GM23338 (cell line): ENCODE measurements at regions not wholly inside any gene's neighbourhood (a gene's known extent, or its start where the extent isn't known, plus 50 kb on each side); places are given as distances from the start of the nearest gene placed in this dataset.

ENCODE experiments used
- ATAC-seq: fragments of 200-7000 bp; cut with Tn5 transposase; 3 replicates; pipeline ENCODE4 v1.9.1; 2020
- DNase-seq: peaks from one replicate; pipeline ENCODE4 v3.0.0-alpha.2; 2015; ENCODE audit warnings: low spot score
- H2AFZ ChIP-seq: fragments of 200-600 bp; sonication (generic); 2 replicates; pipeline ENCODE4 v1.8.0; 2016; ENCODE audit warnings: antibody characterized with exemption, mild to moderate bottlenecking, moderate library complexity
- H3F3A ChIP-seq: fragments of 200-600 bp; sonication (generic); replicated peaks from 2 replicates; pipeline ENCODE4 v1.8.0; 2017; ENCODE audit warnings: antibody characterized with exemption, mixed run types, low read depth
- H3K27ac ChIP-seq: fragments of 200-600 bp; sonication (generic); 2 replicates; pipeline ENCODE4 v1.6.1; 2016; ENCODE audit warnings: low read depth
- H3K27me3 ChIP-seq: fragments of 200-600 bp; sonication (generic); 2 replicates; pipeline ENCODE4 v1.8.0; 2016; ENCODE audit warnings: mild to moderate bottlenecking, mixed run types, moderate library complexity; ENCODE audit not compliant: insufficient read depth
- H3K36me3 ChIP-seq: fragments of 200-600 bp; sonication (generic); 2 replicates; pipeline ENCODE4 v1.8.0; 2016; ENCODE audit warnings: mild to moderate bottlenecking; ENCODE audit not compliant: insufficient read depth
- H3K4me1 ChIP-seq: fragments of 200-600 bp; sonication (generic); 2 replicates; pipeline ENCODE4 v1.8.0; 2016; ENCODE audit warnings: mild to moderate bottlenecking, moderate library complexity; ENCODE audit not compliant: insufficient read depth
- H3K4me2 ChIP-seq: fragments of 200-600 bp; sonication (generic); 2 replicates; pipeline ENCODE4 v1.7.1; 2017; ENCODE audit warnings: mixed run types
- H3K4me3 ChIP-seq: fragments of 200-600 bp; sonication (generic); 2 replicates; pipeline ENCODE4 v1.6.1; 2016; ENCODE audit warnings: mixed run types
- H3K79me2 ChIP-seq: fragments of 200-600 bp; sonication (generic); replicated peaks from 2 replicates; pipeline ENCODE4 v1.8.0; 2017; ENCODE audit warnings: mild to moderate bottlenecking; ENCODE audit not compliant: insufficient read depth
- H3K9me2 ChIP-seq: fragments of 200-600 bp; sonication (generic); 2 replicates; pipeline ENCODE4 v1.8.0; 2017; ENCODE audit not compliant: insufficient read depth
- H4K20me1 ChIP-seq: fragments of 200-600 bp; sonication (generic); replicated peaks from 2 replicates; pipeline ENCODE4 v1.8.0; 2017; ENCODE audit warnings: mild to moderate bottlenecking; ENCODE audit not compliant: insufficient read depth
- H3K27ac Mint-ChIP-seq: 2 replicates; pipeline ENCODE4 v1.8.0; 2020; ENCODE audit warnings: inconsistent platforms, mild to moderate bottlenecking, moderate library complexity, mixed read lengths
- H3K27me3 Mint-ChIP-seq: 3 replicates; pipeline ENCODE4 v1.8.0; 2022; ENCODE audit warnings: low read depth, mild to moderate bottlenecking, moderate library complexity, mixed read lengths, inconsistent platforms; ENCODE audit not compliant: insufficient read depth, poor library complexity
- H3K36me3 Mint-ChIP-seq: 3 replicates; pipeline ENCODE4 v1.8.0; 2021; ENCODE audit warnings: low read depth, mild to moderate bottlenecking, inconsistent platforms, moderate library complexity, mixed read lengths
- H3K4me1 Mint-ChIP-seq: 3 replicates; pipeline ENCODE4 v1.8.0; 2020; ENCODE audit warnings: mild to moderate bottlenecking, inconsistent platforms, mixed read lengths
- H3K4me3 Mint-ChIP-seq: 3 replicates; pipeline ENCODE4 v1.8.0; 2021; ENCODE audit warnings: moderate library complexity, mild to moderate bottlenecking, inconsistent platforms, mixed read lengths
- H3K9me3 Mint-ChIP-seq: 3 replicates; pipeline ENCODE4 v1.8.0; 2020; ENCODE audit warnings: moderate library complexity, mild to moderate bottlenecking, inconsistent platforms, mixed read lengths
- CREB1 ChIP-seq: fragments of 250-450 bp; sonication (Bioruptor Pico); IDR thresholded peaks from 2 replicates; pipeline ENCODE4 v1.5.0; 2020; ENCODE audit warnings: low read depth, mild to moderate bottlenecking, moderate library complexity
- EZH2 ChIP-seq: fragments of 200-600 bp; sonication (generic); IDR thresholded peaks from one replicate; pipeline ENCODE4 v1.8.0; 2017; ENCODE audit warnings: antibody characterized with exemption, mild to moderate bottlenecking, low read depth; ENCODE audit not compliant: unreplicated experiment
- EZH2phosphoT487 ChIP-seq: fragments of 200-600 bp; sonication (generic); IDR thresholded peaks from one replicate; pipeline ENCODE4 v1.8.1; 2018; ENCODE audit warnings: antibody characterized with exemption; ENCODE audit not compliant: unreplicated experiment
- JUNB ChIP-seq: IDR thresholded peaks from one replicate; pipeline ENCODE4 v1.6.1; 2016; ENCODE audit warnings: antibody characterized with exemption; ENCODE audit not compliant: unreplicated experiment
- POLR2AphosphoS5 ChIP-seq: IDR thresholded peaks from 2 replicates; pipeline ENCODE4 v1.6.1; 2016; ENCODE audit warnings: antibody characterized with exemption, low read depth
- ZNF114 ChIP-seq: fragments of 250-450 bp; sonication (Bioruptor Pico); IDR thresholded peaks from 2 replicates; pipeline ENCODE4 v1.5.0; 2020; ENCODE audit warnings: mild to moderate bottlenecking, moderate library complexity
- ZNF331 ChIP-seq: fragments of 250-450 bp; sonication (Bioruptor Pico); IDR thresholded peaks from 2 replicates; pipeline ENCODE4 v1.5.0; 2020; ENCODE audit warnings: low read depth, mild to moderate bottlenecking, moderate library complexity
- TF ChIP-seq, protein P1 (sequence below), 2 experiments: fragments of 200-600 bp in 1 of 2; sonication (generic) in 1 of 2; conservative IDR thresholded peaks; 2 replicates each; pipeline versions ENCODE4 v1.5.1 to v1.6.1; 2016 to 2017; ENCODE audit warnings: antibody characterized with exemption in 2 of 2, low read depth in 2 of 2, mild to moderate bottlenecking in 2 of 2, moderate library complexity in 1 of 2
- TF ChIP-seq, protein P2 (sequence below): fragments of 250-450 bp; sonication (Bioruptor Pico); IDR thresholded peaks from 2 replicates; pipeline ENCODE4 v1.5.0; 2020; ENCODE audit warnings: mild to moderate bottlenecking, moderate library complexity
- TF ChIP-seq, protein P3 (sequence below): IDR thresholded peaks from one replicate; pipeline ENCODE4 v1.6.1; 2018; ENCODE audit warnings: antibody characterized with exemption; ENCODE audit not compliant: unreplicated experiment

GRCh38 chr6:91678679-91679446 lies 1092.0 kb upstream of the MAP3K7 start:
- Histone ChIP-seq H3K27me3 (no peaks in the 10 kb centered on the region), H3K79me2 (no peaks in the 10 kb centered on the region), H3K9me2 (no peaks in the 10 kb centered on the region), H4K20me1 (no peaks in the 10 kb centered on the region), H3K27ac (no peak overlapping the region), H3K4me1 (no peaks in the 10 kb centered on the region; the same call in 1 of the 2 replicates), H3F3A (no peaks in the 10 kb centered on the region), H2AFZ (peak overlapping the region; percentile 43), H3K36me3 (no peaks in the 10 kb centered on the region), H3K4me3 (no peak overlapping the region), H3K4me2 (no peak overlapping the region)
- Mint-ChIP-seq H3K27ac (no peak overlapping the region), H3K27me3 (peaks cover 3% of the 10 kb centered on the region), H3K36me3 (no peaks in the 10 kb centered on the region), H3K4me1 (peaks cover 16% of the 10 kb centered on the region), H3K9me3 (no peaks in the 10 kb centered on the region), H3K4me3 (no peak overlapping the region)
- no peak for ATAC-seq
- no peak for TF ChIP-seq JUNB
- DNase-seq, result no peak

- no peaks in the 10 kb centered on the region for H3K36me3 Mint-ChIP-seq
- H3K27me3 ChIP-seq, result no peaks in the 10 kb centered on the region
- no peaks in the 10 kb centered on the region for H3K27me3 Mint-ChIP-seq
- no peak overlapping the region for H2AFZ ChIP-seq
- no peak overlapping the region for H3K4me2 ChIP-seq
- H3K79me2 ChIP-seq, result no peaks in the 10 kb centered on the region
- ATAC-seq (no peak), DNase-seq (no peak)
- H3K4me3 ChIP-seq, result no peak overlapping the region
- H3K36me3 ChIP-seq, result no peaks in the 10 kb centered on the region
- no peaks in the 10 kb centered on the region for H3K9me3 Mint-ChIP-seq
- H4K20me1 ChIP-seq, result no peaks in the 10 kb centered on the region
- H3K27ac Mint-ChIP-seq, result no peak overlapping the region
- no peaks in the 10 kb centered on the region for H3K9me2 ChIP-seq
- peaks cover 22% of the 10 kb centered on the region; the same call in 2 of the 3 replicates for H3K4me1 Mint-ChIP-seq
- no peaks in the 10 kb centered on the region for H3F3A ChIP-seq
- no peak overlapping the region for H3K4me3 Mint-ChIP-seq
- H3K4me1 ChIP-seq, result peaks cover 8% of the 10 kb centered on the region; the same call in 1 of the 2 replicates
- H3K27ac ChIP-seq, result no peak overlapping the region
- no peak for TF ChIP-seq CREB1 (CRISPR knock-in tag)
- TF ChIP-seq ZNF331 (CRISPR knock-in tag), result no peak
- no peak for TF ChIP-seq EZH2phosphoT487
- TF ChIP-seq, protein P1, sequence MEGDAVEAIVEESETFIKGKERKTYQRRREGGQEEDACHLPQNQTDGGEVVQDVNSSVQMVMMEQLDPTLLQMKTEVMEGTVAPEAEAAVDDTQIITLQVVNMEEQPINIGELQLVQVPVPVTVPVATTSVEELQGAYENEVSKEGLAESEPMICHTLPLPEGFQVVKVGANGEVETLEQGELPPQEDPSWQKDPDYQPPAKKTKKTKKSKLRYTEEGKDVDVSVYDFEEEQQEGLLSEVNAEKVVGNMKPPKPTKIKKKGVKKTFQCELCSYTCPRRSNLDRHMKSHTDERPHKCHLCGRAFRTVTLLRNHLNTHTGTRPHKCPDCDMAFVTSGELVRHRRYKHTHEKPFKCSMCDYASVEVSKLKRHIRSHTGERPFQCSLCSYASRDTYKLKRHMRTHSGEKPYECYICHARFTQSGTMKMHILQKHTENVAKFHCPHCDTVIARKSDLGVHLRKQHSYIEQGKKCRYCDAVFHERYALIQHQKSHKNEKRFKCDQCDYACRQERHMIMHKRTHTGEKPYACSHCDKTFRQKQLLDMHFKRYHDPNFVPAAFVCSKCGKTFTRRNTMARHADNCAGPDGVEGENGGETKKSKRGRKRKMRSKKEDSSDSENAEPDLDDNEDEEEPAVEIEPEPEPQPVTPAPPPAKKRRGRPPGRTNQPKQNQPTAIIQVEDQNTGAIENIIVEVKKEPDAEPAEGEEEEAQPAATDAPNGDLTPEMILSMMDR (conservative IDR thresholded peaks at IDR 0.05; ENCODE audit: low read depth in 2 of 2), result no peak
- TF ChIP-seq ZNF114 (CRISPR knock-in tag), result no peak
- no peak for TF ChIP-seq EZH2
- TF ChIP-seq, protein P2, sequence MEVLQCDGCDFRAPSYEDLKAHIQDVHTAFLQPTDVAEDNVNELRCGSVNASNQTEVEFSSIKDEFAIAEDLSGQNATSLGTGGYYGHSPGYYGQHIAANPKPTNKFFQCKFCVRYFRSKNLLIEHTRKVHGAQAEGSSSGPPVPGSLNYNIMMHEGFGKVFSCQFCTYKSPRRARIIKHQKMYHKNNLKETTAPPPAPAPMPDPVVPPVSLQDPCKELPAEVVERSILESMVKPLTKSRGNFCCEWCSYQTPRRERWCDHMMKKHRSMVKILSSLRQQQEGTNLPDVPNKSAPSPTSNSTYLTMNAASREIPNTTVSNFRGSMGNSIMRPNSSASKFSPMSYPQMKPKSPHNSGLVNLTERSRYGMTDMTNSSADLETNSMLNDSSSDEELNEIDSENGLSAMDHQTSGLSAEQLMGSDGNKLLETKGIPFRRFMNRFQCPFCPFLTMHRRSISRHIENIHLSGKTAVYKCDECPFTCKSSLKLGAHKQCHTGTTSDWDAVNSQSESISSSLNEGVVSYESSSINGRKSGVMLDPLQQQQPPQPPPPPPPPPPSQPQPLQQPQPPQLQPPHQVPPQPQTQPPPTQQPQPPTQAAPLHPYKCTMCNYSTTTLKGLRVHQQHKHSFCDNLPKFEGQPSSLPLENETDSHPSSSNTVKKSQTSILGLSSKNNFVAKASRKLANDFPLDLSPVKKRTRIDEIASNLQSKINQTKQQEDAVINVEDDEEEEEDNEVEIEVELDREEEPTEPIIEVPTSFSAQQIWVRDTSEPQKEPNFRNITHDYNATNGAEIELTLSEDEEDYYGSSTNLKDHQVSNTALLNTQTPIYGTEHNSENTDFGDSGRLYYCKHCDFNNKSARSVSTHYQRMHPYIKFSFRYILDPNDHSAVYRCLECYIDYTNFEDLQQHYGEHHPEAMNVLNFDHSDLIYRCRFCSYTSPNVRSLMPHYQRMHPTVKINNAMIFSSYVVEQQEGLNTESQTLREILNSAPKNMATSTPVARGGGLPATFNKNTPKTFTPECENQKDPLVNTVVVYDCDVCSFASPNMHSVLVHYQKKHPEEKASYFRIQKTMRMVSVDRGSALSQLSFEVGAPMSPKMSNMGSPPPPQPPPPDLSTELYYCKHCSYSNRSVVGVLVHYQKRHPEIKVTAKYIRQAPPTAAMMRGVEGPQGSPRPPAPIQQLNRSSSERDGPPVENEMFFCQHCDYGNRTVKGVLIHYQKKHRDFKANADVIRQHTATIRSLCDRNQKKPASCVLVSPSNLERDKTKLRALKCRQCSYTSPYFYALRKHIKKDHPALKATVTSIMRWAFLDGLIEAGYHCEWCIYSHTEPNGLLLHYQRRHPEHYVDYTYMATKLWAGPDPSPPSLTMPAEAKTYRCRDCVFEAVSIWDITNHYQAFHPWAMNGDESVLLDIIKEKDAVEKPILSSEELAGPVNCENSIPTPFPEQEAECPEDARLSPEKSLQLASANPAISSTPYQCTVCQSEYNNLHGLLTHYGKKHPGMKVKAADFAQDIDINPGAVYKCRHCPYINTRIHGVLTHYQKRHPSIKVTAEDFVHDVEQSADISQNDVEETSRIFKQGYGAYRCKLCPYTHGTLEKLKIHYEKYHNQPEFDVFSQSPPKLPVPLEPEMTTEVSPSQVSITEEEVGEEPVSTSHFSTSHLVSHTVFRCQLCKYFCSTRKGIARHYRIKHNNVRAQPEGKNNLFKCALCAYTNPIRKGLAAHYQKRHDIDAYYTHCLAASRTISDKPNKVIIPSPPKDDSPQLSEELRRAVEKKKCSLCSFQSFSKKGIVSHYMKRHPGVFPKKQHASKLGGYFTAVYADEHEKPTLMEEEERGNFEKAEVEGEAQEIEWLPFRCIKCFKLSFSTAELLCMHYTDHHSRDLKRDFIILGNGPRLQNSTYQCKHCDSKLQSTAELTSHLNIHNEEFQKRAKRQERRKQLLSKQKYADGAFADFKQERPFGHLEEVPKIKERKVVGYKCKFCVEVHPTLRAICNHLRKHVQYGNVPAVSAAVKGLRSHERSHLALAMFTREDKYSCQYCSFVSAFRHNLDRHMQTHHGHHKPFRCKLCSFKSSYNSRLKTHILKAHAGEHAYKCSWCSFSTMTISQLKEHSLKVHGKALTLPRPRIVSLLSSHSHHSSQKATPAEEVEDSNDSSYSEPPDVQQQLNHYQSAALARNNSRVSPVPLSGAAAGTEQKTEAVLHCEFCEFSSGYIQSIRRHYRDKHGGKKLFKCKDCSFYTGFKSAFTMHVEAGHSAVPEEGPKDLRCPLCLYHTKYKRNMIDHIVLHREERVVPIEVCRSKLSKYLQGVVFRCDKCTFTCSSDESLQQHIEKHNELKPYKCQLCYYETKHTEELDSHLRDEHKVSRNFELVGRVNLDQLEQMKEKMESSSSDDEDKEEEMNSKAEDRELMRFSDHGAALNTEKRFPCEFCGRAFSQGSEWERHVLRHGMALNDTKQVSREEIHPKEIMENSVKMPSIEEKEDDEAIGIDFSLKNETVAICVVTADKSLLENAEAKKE, result no peak
- TF ChIP-seq JUNB, result no peak
- no peak for TF ChIP-seq POLR2AphosphoS5
- TF ChIP-seq, protein P3, sequence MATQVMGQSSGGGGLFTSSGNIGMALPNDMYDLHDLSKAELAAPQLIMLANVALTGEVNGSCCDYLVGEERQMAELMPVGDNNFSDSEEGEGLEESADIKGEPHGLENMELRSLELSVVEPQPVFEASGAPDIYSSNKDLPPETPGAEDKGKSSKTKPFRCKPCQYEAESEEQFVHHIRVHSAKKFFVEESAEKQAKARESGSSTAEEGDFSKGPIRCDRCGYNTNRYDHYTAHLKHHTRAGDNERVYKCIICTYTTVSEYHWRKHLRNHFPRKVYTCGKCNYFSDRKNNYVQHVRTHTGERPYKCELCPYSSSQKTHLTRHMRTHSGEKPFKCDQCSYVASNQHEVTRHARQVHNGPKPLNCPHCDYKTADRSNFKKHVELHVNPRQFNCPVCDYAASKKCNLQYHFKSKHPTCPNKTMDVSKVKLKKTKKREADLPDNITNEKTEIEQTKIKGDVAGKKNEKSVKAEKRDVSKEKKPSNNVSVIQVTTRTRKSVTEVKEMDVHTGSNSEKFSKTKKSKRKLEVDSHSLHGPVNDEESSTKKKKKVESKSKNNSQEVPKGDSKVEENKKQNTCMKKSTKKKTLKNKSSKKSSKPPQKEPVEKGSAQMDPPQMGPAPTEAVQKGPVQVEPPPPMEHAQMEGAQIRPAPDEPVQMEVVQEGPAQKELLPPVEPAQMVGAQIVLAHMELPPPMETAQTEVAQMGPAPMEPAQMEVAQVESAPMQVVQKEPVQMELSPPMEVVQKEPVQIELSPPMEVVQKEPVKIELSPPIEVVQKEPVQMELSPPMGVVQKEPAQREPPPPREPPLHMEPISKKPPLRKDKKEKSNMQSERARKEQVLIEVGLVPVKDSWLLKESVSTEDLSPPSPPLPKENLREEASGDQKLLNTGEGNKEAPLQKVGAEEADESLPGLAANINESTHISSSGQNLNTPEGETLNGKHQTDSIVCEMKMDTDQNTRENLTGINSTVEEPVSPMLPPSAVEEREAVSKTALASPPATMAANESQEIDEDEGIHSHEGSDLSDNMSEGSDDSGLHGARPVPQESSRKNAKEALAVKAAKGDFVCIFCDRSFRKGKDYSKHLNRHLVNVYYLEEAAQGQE, result no peak
These were observed 1085.3 kb upstream of the MAP3K7 start for GRCh38 chr6:91672201-91672600.
